Fibroblast of gingiva (primary cell): ENCODE measurements at regions not wholly inside any gene's neighbourhood (a gene's known extent, or its start where the extent isn't known, plus 50 kb on each side); places are given as distances from the start of the nearest gene placed in this dataset.

Source experiments
- DNase-seq: peaks from one replicate; pipeline ENCODE4 v3.0.0-alpha.2; 2011; ENCODE audit warnings: low read depth

DNA sequence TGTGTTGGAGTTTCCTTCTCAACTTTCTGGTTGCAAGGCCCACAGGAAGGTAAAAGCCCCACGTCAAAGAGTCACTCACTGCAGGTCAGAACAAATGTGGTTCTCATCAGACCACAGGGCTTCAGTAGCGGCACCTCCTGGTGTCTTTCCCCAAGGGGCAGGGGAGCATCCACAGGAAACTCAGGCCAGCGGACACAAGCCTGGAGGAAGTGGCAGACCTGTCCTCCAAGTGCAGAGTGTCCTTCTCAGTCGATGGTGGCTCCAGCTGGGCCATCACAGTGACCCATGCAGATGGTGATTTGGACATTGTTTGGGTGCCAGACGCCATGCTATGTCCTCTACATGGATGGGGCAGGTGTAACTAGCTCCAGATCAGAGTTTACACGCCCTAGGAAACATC lies 84.9 kb downstream of the ACKR3 start:
- no peak for DNase-seq

GRCh38 chr2:236656166-236656565 lies 86.5 kb downstream of the ACKR3 start:
- no peak for DNase-seq

GRCh38 chr2:236656721-236657120 lies 87.1 kb downstream of the ACKR3 start:
- DNase-seq = no peak

- DNase-seq = no peak
Measured at GRCh38 chr2:236657215-236657614, 87.6 kb downstream of the ACKR3 start.

DNA sequence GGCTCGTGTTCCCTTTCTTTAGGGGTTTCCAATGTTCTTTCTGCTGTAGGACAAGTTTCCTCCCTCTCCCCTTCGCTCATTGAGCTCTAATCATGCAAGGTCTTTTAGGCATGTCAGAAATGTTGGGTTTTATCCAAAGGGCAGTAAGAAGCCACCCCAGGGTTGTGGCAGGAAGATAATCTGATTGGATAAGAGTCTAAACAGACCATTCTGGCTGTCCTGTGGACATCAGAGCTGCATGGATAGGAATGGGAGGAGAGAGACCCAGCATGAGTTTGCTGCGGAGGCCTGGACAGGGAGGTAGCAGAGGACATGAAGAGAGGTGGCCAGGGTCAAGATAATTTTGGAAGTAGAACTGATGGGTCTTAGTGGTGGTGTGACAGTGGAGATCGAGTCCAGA lies 88.2 kb downstream of the ACKR3 start:
- no peak for DNase-seq

- DNase-seq = no peak
Measured at GRCh38 chr2:236658974-236659757, 89.5 kb downstream of the ACKR3 start.

DNA sequence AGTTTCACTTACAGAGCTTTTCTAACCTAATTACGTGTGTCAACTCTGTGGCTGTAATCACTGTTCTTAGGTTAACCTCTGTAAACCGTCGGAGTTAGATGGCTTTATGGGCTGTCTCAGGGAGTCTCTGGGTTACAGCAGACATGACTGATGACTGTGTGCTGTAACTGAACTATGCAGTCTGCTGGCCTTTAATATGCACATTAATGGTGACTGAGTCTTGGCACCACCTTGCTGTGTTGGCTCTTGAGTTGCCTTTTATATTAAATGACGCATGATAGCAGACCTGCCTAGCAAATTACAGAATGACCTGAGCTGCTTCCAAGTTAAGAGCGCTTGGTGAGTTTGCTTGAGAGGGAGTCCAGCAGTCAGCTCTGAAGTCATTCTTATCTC lies 90.1 kb downstream of the ACKR3 start:
- DNase-seq = no peak

GRCh38 chr2:236661061-236661761 lies 91.6 kb downstream of the ACKR3 start:
- DNase-seq = no peak

- DNase-seq = peak; percentile 65
Measured at GRCh38 chr2:236661762-236662110, 92.1 kb downstream of the ACKR3 start.

DNA sequence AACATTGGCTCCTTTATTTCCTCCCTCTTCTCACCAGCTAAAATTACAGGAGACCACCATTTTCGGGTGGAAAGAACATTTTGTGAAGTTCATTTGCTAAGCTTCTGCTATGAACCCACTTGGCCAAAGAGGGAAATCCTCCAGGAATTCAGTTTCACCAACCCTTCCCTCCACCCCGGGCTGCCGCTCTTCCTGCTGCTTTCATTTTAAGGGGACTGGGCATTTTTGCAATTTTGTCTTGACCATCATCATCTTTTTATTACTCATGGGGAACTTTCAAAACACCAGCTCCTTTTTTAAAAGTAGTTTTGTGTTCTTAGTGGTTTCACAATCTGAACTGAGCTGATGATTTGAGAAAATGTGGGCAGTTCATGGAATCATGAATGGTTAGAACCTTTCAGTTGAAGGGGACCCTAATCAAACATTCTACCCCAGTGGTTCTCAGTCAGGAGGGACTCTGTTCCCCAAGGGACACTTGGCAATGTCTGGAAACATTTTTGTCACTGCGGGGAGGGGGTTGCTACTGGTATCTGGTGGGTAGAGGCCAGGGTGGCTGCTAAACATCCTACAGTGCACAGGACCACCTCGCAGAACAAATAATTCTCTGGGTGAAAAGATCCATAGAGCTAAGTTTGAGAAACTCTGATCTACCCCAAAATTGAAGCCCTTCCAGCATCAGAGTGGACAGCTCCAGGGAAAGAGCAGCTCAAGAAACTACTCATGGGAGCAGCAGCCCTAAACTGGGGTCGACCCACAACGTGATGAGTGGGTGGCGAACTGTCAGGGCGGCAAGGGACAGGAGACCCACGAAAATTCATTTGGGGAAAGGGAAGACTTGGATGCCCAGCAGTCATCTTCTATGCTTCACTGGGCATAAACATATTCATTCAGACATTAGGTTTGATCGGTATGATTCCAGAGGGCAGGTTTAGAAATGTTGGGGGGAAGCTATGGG lies 92.9 kb downstream of the ACKR3 start:
- peak; percentile 47 for DNase-seq

- peak; percentile 65 for DNase-seq
Measured at GRCh38 chr2:236663287-236664101, 93.9 kb downstream of the ACKR3 start.

DNA sequence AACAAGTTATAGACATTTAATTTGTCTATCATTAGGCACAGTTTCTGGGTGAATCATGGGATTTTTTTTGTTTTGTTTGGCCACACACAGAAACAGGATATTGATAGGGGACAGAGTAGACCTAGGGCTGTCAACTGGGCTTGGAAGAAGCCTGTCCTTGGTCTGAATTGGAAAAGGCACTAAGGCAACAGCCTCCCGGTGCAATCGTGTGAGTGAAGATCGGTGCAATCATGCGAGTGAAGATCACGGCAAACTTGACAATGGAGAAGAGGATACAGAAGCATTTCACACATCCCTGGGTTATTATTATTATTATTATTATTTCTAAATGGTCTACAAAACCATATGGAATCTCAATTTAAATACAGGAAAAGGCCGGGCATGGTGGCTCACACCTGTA lies 94.5 kb downstream of the ACKR3 start:
- DNase-seq = no peak

DNA sequence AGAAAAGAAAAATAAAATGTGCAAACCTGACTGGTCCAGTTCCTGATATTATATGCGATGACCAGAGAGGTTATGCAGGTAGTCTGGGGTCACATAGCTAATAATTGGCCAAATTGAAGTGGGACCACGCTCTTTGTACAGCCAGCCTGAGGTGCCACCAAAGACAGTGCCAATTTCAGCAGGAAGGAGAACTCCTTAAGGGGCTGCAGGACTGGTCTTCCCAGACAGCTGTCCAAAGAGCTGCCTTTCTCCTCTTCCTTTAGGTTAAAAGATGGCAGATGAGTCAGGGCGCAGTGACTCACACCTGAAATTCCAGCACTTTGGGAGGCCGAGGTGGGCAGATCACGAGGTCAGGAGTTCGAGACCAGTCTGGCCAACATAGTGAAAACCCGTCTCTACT lies 95.5 kb downstream of the ACKR3 start:
- no peak for DNase-seq

GRCh38 chr2:236665572-236666118 lies 96.0 kb downstream of the ACKR3 start:
- no peak for DNase-seq

DNA sequence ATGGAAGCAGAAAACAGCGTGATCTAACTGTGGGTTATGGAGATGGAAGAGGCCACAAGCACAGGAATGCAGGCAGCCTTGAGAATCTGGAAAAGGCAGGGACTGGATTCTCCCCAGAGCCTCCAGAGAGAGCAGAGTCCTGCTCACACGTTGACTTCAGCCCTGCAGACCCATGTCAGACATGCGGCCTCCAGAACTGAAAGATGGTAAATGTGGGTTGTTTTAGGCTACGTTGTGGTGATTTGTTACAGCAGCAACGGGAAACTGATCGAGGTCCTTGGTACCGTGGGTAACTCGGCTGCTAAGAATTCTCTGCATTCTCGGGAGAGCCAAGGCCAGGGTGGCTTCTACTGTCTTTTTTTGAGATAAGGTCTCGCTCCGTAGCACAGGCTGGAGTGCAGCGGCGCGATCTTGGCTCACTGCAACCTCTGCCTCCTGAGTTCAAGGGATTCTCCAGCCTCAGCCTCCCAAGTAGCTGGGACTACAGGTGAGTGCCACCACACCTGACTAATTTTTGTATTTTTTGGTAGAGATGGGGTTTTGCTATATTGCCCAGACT lies 97.1 kb downstream of the ACKR3 start:
- no peak for DNase-seq

DNA sequence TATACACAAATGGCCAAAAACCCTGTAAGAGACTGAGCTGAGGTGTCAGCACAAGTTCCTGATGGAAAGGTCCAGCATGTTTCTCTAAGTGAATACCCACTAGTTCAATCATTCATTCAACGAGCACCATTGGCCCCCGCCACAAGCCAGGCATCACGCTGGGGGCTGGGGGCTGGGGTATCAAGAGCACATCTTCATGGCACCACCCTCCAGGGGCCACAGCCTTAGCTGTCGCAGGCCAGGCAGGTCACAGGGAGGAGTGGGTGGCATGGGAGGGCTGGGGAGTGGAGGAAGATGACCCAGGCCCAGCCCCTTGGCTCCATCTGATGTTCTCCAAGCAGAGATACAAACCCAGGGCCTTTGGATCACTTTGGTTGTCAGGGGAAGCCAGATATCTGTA lies 97.9 kb downstream of the ACKR3 start:
- DNase-seq = no peak

GRCh38 chr2:236668531-236668969 lies 98.9 kb downstream of the ACKR3 start:
- DNase-seq = no peak

GRCh38 chr2:236670235-236670620 lies 100.6 kb downstream of the ACKR3 start:
- no peak for DNase-seq

- DNase-seq = no peak
Measured at GRCh38 chr2:236671896-236672562, 102.4 kb downstream of the ACKR3 start.

DNA sequence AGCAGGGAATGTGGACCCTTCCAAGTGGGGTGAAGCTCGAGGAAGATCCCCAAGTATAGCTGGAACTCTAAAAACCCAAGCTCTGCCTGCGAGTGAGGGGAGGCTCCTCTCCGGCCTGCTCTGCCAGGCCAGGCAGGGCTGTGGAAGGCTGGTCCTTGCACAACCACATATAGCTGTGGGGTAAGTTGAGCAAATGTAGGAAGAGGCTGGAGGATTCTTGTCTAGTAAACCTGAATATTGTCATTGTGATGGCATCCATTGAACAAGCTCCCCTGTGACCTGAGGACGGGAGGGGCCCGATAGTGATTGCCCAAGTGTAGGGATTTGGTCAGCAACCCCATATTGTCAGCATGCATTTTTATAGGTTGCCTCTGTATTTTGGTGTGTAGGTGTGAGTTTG lies 103.0 kb downstream of the ACKR3 start:
- no peak for DNase-seq
